Amniotic epithelial cell (primary cell): ENCODE measurements at regions not wholly inside any gene's neighbourhood (a gene's known extent, or its start where the extent isn't known, plus 50 kb on each side); places are given as distances from the start of the nearest gene placed in this dataset.

Source experiments
- DNase-seq: peaks from one replicate; pipeline ENCODE4 v3.0.0-alpha.2; 2010; ENCODE audit warnings: low read depth

DNA sequence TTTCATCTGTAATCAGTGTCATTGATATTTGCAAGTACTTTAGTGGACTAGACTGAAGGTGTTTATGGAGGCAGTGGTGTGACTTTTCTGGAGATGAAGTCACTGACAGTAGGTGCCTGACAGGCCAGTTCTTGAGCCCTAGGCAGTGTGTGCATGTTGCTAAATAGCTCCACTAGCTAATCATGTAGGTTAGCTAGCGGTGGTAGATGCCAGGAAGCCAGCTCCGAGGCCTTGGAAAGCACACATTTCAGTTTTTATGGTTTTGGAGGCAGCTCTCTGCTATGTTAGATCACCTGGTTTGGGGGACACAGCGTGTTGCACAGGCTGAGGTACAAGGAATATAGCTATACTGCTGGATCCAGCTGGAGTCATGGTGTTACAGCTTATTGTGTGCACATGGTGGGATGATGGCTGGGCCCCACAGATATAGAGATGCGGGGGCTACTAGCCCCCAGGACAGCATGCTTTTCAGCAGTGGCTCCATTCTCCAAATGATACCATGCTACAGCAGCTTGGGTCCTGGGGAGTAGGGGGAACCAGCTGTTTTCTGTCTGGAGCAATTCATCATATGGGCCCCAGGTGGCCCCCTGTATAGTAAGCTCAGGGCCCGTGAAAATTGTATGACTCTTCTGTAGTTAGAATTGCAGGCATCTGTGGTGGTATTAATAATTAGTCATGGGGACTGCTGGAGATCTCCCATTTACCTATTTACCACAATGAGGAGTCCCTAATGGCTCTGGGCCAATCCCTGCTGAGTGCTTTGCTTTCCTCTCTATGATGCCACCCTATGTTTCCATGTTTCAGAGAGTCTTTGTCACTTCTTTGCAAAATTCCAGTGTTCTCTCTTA lies 367.2 kb upstream of the LMO3 start:
- no peak for DNase-seq

DNA sequence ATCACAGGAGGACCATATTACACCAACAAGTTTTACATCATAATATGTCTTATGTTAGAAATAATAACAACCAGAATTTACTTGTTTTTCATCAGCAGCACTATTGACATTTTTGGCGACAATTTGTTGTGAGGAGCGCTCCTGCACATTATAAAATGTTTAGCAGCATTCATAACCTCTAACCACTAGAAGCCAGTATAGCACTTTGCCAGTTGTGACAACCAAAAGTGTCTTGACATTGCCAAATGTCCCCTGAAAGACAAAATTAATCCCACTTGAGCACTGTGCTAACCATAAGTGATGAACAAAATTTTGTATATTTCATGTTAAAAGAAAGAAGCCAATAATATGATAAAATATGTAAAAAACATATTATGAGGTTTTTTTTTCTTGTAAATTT lies 356.9 kb upstream of the LMO3 start:
- no peak for DNase-seq

DNA sequence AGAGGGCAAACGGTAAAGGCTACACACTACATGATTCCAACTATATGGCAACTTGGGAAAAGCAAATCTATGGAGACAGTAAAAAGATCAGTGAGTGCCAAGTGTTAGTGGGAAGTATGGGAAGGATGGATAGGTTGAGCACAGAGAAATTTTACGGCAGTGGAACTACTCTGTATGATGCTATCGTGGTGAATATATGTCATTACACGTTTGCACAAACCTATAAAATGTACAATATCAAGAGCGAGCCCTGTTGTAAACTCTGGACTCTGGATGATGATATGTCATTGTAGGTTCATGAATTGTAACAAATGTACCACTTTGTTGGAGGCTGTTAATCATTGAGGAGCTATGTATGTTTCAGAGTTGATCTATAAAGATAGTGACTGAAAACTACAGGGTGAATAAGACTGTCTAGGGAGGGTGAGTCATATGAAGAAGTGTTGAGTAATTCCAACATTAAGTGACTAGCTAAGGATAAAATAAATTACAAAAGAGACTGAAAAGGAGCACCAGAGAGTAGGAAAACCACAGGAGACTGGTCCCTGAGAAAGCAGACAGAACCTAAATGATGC lies 349.2 kb upstream of the LMO3 start:
- DNase-seq: peak; percentile 57

DNA sequence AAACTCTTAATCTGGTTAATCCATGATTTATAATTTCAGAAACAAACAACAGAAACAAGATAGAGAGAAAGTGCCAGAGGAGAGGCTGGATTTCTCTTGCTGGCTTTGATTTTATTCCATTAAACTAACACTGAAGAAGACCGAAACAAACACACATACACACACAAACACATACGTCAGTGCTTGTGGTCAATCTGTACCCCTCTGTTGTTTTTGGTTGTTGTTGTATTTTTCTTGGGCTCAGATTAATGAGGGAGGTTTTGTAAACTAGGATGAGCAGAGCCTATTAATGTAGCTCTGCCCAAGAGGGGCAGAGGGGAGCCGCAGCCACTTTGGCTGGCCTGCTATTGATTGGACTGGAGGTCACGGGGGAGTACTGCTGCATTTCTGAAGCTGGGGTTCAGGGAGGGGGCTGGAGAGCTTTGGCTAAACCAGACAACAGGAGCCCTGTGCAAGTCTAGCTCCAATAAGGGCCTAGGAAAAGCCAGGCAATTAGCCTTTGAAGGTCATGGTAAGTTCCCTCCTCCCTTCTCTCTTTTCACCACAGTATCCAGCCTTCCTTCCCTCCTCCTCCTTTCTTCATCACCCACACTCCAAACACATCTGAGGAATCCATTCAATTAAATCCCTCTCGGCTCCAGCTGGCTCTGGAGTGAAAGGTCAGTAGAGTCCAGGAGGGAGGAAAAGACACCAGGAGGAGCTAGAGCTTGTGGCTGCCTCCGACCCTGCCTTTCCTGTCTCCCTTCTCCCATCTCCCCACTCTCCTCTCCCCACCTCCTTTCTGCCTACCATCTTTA lies 344.1 kb upstream of the LMO3 start:
- no peak for DNase-seq

DNA sequence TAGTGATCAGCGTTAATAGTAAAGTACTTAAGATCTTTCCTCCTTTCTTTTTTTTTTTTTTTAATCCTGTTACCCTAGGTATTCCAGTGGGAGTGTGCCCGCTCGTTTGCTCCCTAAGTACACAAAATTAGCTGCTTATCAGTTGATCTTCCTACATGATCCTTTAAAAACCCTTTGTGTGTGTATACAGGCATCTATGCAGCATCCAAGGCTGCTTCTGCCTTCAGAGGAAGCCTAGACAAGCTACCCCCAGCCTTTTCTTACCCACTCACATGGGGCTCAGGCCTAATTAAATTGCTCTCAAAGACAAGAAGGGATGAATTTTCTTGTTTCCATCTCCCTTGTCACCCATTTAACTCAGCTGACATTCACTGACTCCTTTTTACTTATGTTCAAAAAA lies 343.4 kb upstream of the LMO3 start:
- DNase-seq: no peak

DNA sequence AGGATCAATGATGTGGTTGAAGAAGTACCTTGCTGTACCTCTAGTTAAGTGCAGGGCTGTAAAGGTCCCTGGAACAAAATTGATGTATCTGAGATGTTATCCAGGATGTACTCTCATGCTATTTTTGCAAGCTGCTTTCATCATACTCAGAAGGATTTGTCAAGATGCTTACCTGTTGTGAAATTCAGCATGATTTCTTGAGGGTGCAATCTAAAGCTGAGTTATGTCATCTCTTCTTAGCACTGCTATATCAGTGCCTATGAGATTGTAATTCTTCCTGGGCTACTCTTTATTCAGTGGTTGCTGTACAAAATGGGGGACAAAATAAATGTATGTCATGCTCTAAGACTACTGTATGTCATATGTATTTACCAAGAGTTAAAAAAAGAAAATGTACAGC lies 340.7 kb upstream of the LMO3 start:
- DNase-seq: peak; percentile 32

DNA sequence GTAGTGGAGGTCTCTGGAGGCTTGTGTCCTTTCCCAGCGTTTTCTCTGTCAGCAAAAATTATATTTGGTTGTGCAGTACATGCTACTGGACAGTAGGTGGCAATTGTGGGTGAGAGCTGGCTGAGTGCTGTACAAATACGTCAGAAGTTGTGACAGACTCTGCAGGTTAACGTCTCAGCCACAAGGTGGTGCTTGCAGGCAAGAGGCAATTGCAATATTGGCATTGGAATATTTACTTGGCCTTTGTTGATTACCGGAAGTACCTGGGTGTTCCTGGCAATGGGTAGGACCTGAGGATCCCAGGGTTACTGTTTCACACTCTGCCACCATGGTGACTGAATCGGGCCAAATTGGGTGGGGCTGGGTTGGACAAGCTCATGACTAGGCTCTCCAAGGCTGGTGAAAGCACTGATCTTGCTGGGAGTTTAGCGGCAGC lies 333.9 kb upstream of the LMO3 start:
- DNase-seq: peak; percentile 83

DNA sequence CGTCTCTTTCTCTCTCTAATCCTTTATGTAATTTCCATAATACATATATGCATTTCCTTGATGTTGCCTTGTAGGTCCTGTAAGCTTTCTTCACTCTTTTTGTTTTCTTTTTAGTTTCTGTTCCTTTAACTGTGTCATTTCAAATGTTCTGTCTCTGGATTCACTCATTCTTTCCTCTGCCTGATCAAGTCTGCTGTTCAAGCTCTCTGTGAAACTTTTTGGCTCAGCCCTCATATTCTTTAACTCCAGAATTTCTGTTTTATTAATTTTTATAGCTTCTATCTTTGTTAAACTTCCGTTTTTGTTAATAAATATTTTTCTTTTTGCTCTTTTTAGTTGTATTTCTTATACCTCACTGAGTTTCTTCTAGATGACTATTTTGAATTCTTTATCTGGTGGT lies 321.3 kb upstream of the LMO3 start:
- no peak for DNase-seq

DNA sequence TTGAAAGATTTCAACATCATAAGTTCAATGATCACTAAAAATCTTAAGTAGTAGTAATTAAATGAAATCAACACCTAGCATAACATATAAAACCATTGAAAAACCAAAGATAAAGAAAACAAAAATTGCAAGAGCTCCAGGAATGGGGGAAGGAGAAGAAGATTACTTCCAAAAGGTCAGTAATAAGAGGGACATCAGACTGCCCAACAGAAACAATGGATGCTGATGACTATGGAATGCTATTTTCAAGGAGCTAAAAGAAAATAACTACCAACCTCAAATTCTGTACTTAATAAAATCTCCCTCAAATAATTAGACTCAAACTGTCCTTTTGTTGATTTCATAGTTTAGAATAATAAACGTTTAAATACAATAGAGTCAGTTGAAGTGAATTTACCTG lies 314.5 kb upstream of the LMO3 start:
- DNase-seq: no peak

DNA sequence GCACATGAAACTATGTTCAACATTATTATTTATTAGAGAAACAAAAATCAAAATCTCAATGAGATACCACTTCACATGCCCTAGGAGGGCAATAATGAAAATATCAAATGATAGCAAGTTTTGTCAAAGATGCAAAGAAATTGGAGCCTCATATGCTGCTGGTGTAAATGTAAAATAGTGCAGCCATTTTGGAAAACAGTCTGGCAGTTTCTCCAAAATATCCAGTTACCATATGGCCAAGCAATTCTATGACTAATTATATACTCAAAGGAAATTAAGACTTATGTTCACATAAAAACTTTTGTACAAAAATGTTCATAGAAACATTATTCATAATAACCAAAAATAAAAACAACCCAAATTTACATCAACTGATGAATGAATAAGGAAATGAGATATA lies 313.6 kb upstream of the LMO3 start:
- DNase-seq: no peak

DNA sequence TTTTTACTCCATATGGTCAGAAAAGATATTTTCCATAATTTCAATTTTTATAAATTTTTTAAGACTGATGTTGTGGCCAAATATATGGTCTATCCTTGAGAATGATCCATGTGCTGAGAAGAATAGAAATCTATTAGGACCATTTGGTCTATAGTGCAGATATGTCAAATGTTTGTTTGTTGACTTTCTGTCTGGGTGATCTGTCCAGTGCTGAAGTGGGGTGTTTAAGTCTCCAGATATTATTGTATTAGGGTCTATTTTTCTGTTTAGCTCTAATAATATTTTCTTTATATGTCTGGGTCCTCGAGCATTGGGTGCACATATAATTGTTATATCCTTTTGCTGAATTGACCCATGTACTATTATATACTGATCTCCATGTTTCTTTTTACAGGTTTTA lies 308.9 kb upstream of the LMO3 start:
- DNase-seq: no peak

DNA sequence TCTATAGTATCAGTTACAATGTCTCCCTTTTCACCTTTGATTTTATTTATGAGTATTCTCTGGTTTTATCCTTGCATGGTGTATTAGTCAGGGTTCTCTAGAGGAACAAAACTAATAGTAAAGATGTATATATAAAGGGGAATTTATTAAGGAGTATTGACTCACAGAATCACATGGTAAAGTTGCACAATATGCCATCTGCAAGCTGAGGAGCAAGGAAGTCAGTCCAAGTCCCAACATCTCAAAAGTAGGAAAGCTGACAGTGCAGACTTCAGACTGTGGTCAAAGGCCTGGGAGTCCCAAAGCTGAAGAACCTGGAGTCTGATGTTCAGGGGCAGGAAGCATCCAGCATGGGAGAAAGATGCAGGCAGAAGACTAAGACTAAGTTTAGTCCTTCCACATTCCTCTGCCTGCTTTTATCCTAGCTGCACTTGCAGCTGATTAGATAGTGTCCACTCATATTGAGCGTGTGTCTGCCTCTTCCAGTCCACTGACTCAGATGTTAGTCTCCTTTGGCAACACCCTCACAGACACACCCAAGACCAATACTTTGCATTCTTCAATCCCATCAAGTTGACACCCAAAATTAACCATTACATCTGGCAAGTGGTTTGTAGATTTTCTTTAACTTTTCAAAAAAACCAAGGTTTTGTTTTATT lies 308.0 kb upstream of the LMO3 start:
- DNase-seq: no peak

DNA sequence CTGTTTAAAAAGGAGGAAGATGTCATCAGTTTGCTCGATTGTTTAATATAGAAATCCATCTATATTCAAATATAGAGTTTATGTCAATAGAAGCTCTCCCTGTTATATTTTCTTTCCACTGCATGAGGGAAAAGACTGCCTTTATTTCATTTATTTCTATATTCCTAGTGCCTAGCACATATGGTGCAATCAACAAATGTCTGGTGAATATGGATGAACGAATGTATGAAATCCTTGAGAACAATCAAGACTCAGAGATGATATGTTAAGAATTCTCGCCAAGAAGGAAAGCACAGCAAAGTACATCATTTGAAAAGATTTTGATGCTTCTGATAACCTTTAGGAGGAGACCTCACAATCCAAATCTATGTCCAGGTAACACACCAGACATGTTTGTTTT lies 296.0 kb upstream of the LMO3 start:
- DNase-seq: no peak

DNA sequence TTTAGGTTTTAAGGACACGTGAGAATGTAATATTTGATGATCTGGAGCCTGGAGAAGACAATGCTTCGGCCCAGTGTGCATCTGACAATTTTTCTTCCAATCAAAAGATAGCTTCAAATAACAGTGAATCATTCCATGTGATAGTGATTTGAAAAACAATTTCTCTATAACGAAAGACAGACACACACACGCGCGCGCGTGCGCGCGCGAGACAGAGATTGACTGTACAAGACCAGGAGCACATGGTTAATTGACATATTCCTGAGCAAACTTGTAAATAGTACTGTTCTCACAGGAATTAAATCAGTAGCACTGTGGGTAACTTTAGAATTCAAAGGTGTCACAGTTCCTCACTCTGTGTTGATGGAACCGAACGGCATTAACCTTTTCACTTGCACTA lies 287.5 kb upstream of the LMO3 start:
- no peak for DNase-seq

DNA sequence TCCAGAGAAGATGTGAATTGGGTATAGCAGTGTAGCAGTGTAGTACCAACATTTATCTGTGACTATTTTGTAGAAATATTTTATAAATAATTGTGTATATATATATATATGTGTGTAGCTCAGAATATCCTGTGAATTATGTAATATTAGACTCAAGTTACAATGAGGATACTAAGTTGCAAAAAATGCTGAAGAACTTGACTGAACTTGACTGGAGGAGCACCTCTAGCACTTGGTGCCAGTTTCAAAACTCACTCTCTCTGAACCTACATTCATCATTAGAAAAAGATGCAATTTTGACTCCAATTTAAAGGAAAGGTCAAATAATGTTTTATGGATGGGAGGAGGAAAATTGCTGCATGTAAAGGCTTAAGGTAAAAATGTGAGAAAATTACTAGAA lies 285.7 kb upstream of the LMO3 start:
- no peak for DNase-seq

DNA sequence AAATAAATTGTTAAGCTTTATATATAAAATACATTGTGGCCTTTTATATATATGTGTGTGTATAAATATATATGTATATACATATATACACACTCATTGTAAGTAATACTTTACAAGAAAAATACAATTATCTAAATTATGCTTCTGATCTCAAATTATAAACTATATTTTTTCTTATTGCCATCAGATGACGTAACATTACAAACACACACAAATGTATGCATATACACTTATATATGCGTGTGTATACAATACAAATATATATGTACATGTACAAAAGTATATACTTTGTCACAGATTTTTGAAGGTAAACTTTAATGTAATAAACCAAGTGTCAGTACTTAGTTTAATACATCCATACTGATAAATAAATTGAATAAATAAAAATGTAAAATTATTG lies 278.9 kb upstream of the LMO3 start:
- DNase-seq: no peak

DNA sequence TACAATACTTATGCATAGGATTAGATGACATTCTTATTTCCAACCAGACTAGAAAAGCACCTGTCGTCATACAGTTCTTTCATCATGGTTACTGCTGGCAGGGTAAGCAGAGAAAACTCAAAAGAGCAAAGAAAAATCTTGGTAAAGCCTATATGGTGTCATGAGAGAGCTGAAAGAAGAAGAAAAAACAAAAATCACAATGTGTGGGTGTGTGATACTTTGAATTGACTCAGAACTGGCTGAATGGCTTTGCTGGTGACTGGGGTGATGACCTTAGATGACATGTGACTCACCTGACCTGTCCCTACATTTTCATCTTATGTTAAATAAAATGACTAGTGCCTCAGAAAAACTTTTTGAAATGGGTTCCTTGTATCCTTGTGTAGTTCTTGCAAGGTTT lies 278.1 kb upstream of the LMO3 start:
- DNase-seq: no peak

DNA sequence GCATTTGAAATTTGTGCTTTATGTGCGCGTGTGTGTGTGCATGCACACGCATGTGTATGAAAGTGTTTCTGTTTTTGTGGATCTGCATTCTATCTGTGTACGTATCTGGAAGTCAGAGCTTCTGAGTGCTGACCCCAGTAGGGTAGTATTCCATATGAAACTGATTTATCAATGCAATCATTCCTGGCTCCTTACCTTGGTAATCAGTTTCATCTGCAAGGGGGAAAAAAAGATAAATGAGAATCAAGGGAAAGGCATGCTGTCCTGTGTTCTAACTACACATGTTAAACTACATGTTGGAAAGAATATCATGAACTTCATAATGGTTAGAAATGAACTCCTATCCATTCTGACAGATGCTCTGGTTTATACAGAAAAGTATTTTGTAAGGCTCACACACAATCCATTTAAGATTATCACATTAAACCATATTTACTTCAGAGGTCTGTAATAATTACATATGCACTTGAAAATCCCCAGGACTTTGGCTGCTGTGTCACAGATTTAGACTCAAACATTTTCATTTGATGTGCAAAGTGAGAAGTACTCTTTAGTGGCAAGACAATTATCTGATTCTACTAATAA lies 276.1 kb upstream of the LMO3 start:
- DNase-seq: no peak

DNA sequence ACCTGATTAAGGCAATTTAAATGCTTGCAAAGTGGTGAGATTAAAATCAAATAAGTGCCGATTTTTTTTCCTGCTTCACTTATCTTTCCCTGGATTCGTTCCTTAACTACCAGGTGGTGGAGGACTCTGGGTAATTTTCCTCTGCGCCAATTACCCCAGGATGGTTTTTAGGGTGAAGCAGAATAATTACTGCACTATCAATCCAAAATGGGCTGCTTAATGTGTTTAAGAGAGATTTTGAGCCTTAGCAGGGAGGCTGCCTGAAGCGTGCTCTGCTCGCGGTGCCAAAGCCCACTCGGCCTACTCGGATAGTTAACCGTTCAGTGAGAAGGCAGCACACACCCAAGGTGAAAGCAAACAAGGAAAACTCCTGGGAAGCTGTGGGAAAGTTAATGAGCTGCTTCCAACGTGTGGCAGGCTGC lies 274.9 kb upstream of the LMO3 start:
- DNase-seq: no peak

DNA sequence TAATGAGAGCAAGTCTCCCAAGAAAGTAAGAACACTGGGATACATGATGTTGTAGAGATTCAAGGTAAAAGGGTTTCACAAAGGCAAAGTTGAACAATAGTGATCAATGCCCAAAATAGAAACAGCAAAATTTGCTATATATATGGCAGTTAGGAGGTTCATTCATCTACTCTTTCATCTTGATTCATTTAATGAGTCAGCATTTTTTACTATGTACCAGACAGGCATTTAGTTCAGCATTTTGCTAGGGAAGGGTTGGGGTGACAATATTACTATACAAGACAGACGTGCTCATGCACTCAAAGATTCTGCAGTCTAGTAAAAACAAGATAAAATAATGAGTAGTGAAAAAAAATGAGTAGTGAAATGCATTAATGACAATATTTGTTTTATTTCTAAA lies 264.9 kb upstream of the LMO3 start:
- no peak for DNase-seq

DNA sequence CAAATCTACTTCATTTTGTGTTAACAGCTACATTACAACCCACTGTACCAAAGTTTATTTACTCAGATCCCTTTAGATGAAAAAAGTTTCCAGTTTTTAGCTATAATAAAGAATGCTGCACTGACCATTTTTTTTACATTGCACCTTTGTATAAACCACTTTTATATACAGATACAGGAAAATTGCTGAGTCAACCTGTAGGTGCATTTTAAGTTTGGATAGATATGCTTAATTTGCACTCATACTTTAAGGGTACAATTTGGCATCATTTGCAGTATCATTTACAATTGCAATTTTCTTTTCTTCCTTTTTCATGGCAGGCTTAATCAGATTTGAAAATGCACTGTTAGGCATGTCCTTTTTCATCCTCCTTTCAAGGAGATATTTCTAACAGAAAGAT lies 257.8 kb upstream of the LMO3 start:
- DNase-seq: no peak

DNA sequence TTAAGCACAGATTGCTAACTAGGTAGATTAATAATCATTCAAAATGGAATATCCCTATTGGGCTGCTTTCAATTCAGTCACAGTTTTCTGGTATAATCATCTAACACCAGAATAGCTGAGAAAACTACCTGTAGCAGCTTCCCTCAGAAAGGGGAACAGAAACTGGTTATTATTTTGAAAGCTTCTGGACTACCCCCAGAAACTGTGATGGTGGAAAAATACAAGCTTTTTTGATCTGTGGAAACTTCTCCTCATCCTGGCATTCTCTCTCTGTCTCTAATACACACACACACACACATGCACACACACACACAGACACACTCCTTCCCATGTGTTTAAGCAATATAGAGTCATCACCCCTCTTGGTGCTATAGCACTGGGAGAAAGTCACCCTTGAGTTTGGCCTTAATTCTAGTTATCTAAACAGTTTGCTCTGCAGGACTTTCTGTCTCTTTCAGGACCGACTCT lies 251.5 kb upstream of the LMO3 start:
- DNase-seq: no peak
